Activated B cell treated with CpG ODN at 0.5 μM for 24 hours (primary cell): ENCODE measurements at regions not wholly inside any gene's neighbourhood (a gene's known extent, or its start where the extent isn't known, plus 50 kb on each side); places are given as distances from the start of the nearest gene placed in this dataset.

Experiments
- ATAC-seq: fragments of 200-7000 bp; cut with Tn5 transposase; one replicate; pipeline ENCODE4 v1.10.0; 2021; ENCODE audit warnings: low read depth, mild to moderate bottlenecking, moderate library complexity
- CTCF ChIA-PET: fragments of 350-600 bp; sonication (Branson Sonifier 250); formaldehyde crosslinking; loops from one replicate; lab custom pipeline; 2021; ENCODE audit warnings: antibody characterized with exemption; lab: Charles Lee
- POLR2A ChIA-PET: fragments of 350-600 bp; sonication (Branson Sonifier 250); formaldehyde crosslinking; loops from one replicate; lab custom pipeline; 2021; ENCODE audit warnings: antibody characterized with exemption; lab: Charles Lee
- DNase-seq: peaks from one replicate; pipeline ENCODE4 v3.0.0; 2022
- H3K27ac Mint-ChIP-seq: one replicate; pipeline ENCODE4 v1.8.0; 2020; ENCODE audit warnings: mixed read lengths
- H3K27me3 Mint-ChIP-seq: one replicate; pipeline ENCODE4 v1.8.0; 2021; ENCODE audit warnings: mixed read lengths
- H3K36me3 Mint-ChIP-seq: one replicate; pipeline ENCODE4 v1.8.0; 2021; ENCODE audit warnings: low read depth, mixed read lengths
- H3K4me1 Mint-ChIP-seq: one replicate; pipeline ENCODE4 v1.8.0; 2021; ENCODE audit warnings: mixed read lengths
- H3K4me3 Mint-ChIP-seq: one replicate; pipeline ENCODE4 v1.8.0; 2020; ENCODE audit warnings: mild to moderate bottlenecking, mixed read lengths
- H3K9me3 Mint-ChIP-seq: one replicate; pipeline ENCODE4 v1.8.0; 2020; ENCODE audit warnings: mixed read lengths
- intact Hi-C: fragments of 100-400 bp; cut with micrococcal nuclease; formaldehyde crosslinking; loops from one replicate; pipeline ENCODE4 v1.15.1; 2024
- TF ChIP-seq, protein P1 (sequence below): fragments of 200-600 bp; IDR thresholded peaks from one replicate; pipeline ENCODE4 v1.8.0; 2022; ENCODE audit warnings: antibody characterized with exemption, mild to moderate bottlenecking

DNA sequence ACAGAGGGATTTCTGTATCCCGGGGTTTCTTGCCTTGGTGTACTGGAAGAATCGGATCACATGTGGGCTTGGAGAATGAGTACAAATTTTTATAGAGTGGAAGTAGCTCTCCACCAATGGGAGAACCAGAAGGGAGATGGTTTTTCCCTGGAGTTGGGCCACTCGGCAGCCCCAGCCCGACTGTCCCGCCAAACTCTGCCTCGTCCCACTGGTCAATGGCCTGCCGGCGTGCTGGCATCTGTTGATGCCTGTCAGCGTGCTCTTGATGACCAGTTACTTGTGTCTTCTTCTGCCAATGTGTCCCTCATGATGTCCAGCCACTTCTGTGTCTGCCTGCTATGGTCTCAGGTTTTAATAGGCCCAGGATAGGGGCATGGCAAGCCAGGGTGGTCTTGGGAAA lies 100.5 kb downstream of the CFAP44 start:
- Mint-ChIP-seq H3K27me3 (no peaks in the 10 kb centered on the region), H3K36me3 (no peaks in the 10 kb centered on the region), H3K9me3 (no peaks in the 10 kb centered on the region), H3K4me1 (peaks cover 11% of the 10 kb centered on the region), H3K4me3 (no peak overlapping the region), H3K27ac (no peak overlapping the region)
- TF ChIP-seq, protein P1, sequence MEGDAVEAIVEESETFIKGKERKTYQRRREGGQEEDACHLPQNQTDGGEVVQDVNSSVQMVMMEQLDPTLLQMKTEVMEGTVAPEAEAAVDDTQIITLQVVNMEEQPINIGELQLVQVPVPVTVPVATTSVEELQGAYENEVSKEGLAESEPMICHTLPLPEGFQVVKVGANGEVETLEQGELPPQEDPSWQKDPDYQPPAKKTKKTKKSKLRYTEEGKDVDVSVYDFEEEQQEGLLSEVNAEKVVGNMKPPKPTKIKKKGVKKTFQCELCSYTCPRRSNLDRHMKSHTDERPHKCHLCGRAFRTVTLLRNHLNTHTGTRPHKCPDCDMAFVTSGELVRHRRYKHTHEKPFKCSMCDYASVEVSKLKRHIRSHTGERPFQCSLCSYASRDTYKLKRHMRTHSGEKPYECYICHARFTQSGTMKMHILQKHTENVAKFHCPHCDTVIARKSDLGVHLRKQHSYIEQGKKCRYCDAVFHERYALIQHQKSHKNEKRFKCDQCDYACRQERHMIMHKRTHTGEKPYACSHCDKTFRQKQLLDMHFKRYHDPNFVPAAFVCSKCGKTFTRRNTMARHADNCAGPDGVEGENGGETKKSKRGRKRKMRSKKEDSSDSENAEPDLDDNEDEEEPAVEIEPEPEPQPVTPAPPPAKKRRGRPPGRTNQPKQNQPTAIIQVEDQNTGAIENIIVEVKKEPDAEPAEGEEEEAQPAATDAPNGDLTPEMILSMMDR = no peak
- ATAC-seq (no peak), DNase-seq (no peak)
- ChIA-PET POLR2A (no interaction called here), CTCF (no interaction called here)
- intact Hi-C loops = no loop called here

DNA sequence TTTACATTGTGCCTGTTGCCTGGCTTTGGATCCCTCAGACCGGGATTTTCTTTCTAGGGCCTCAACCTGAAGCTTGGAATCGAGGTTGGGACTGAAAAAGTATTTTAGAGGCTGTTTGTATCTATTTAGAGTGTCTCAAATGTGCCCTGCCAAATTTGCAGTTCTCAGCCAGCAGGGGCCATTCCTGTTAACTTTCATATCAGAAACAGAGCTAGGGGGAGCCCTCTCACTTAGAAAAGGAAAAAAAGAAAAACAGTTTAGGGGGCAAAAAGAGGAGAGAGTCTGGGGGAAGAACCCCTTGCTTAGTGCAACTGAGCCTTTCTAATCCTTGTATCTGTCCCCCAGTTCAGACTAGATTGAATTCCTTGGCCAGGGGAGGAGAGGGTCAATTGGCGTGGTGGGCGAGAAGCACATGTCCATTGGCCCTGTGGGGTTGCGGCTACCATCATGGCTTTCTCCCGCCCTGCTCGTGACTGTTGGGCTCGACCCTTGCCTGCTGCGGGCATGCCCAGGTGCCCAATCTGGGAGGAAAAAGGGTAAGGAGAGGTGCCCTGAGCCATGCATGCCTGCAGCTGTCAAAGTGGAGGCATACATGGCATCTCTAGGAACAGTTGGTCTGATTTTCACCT lies 101.6 kb downstream of the CFAP44 start:
- ATAC-seq (no peak), DNase-seq (no peak)
- Mint-ChIP-seq H3K4me1 (peaks cover 11% of the 10 kb centered on the region), H3K9me3 (no peaks in the 10 kb centered on the region), H3K27ac (no peak overlapping the region), H3K36me3 (no peaks in the 10 kb centered on the region), H3K27me3 (no peaks in the 10 kb centered on the region), H3K4me3 (no peak overlapping the region)
- CTCF ChIA-PET = interaction anchor here (0.7 to 1.0 kb wide), 2 partner anchors 238 to 286 kb away, joined by 3 read pairs; no protein-coding TSS in a partner anchor
- TF ChIP-seq, protein P1 = no peak
- intact Hi-C loops = no loop called here
- POLR2A ChIA-PET = no interaction called here
